Smooth muscle cell (in vitro differentiated cells): ENCODE measurements at regions not wholly inside any gene's neighbourhood (a gene's known extent, or its start where the extent isn't known, plus 50 kb on each side); places are given as distances from the start of the nearest gene placed in this dataset.

ENCODE experiments used
- DNase-seq: peaks from one replicate; lab custom pipeline; 2025; ENCODE audit not compliant: unreplicated experiment; lab: John Stamatoyannopoulos, UW
- H2AFZ ChIP-seq: fragments of 200-600 bp; sonication (generic); 2 replicates; pipeline ENCODE4 v1.6.0; 2016; ENCODE audit warnings: antibody characterized with exemption, low read depth, mild to moderate bottlenecking
- H3F3A ChIP-seq: fragments of 200-600 bp; sonication (generic); 2 replicates; pipeline ENCODE4 v1.6.0; 2017; ENCODE audit warnings: antibody characterized with exemption, low read depth
- H3K27ac ChIP-seq: fragments of 200-600 bp; sonication (generic); 2 replicates; pipeline ENCODE4 v1.5.1; 2016; ENCODE audit warnings: low read depth, mild to moderate bottlenecking
- H3K27me3 ChIP-seq: fragments of 200-600 bp; sonication (generic); 2 replicates; pipeline ENCODE4 v1.6.1; 2016; ENCODE audit warnings: low read depth, mild to moderate bottlenecking
- H3K36me3 ChIP-seq: fragments of 200-600 bp; sonication (generic); 2 replicates; pipeline ENCODE4 v1.5.1; 2016; ENCODE audit warnings: low read depth
- H3K4me1 ChIP-seq: fragments of 200-600 bp; sonication (generic); 2 replicates; pipeline ENCODE4 v1.5.1; 2016; ENCODE audit warnings: low read depth
- H3K4me2 ChIP-seq: fragments of 200-600 bp; sonication (generic); 2 replicates; pipeline ENCODE4 v1.6.0; 2016; ENCODE audit warnings: mild to moderate bottlenecking
- H3K4me3 ChIP-seq: fragments of 200-600 bp; sonication (generic); 2 replicates; pipeline ENCODE4 v1.5.1; 2016; ENCODE audit warnings: mild to moderate bottlenecking
- H3K79me2 ChIP-seq: fragments of 200-600 bp; sonication (generic); 2 replicates; pipeline ENCODE4 v1.6.0; 2016; ENCODE audit warnings: low read depth, mild to moderate bottlenecking
- H3K9ac ChIP-seq: fragments of 200-600 bp; sonication (generic); 2 replicates; pipeline ENCODE4 v1.6.0; 2016; ENCODE audit warnings: low read depth
- H3K9me3 ChIP-seq: fragments of 200-600 bp; sonication (generic); replicated peaks from 2 replicates; pipeline ENCODE4 v1.5.1; 2016; ENCODE audit warnings: low read depth
- H4K20me1 ChIP-seq: fragments of 200-600 bp; sonication (generic); 2 replicates; pipeline ENCODE4 v1.6.0; 2016; ENCODE audit warnings: low read depth
- CTCF ChIP-seq: fragments of 200-600 bp; sonication (generic); IDR thresholded peaks from 2 replicates; pipeline ENCODE4 v1.5.1; 2017; ENCODE audit warnings: borderline replicate concordance, mild to moderate bottlenecking, antibody characterized with exemption; ENCODE audit not compliant: insufficient read depth, poor library complexity, severe bottlenecking
- WGBS: methylation state at CpG from one replicate; pipeline ENCODE4 v1.1.7; 2016; ENCODE audit warnings: low lambda C conversion rate; 5-methylcytosine and 5-hydroxymethylcytosine counted together

- Histone ChIP-seq H3K36me3 (no peaks in the 10 kb centered on the region), H3K27ac (peak overlapping the region; percentile 69), H3K4me1 (peaks cover 24% of the 10 kb centered on the region), H3K4me2 (peak overlapping the region; percentile 34), H3F3A (peaks cover 5% of the 10 kb centered on the region), H2AFZ (no peak overlapping the region), H3K79me2 (no peaks in the 10 kb centered on the region), H3K9me3 (no peaks in the 10 kb centered on the region), H3K4me3 (no peak overlapping the region), H3K9ac (no peak overlapping the region), H4K20me1 (no peaks in the 10 kb centered on the region), H3K27me3 (no peaks in the 10 kb centered on the region)
- DNase-seq = no peak
- WGBS = 53% methylated on average over 2 of the region's 2 CpGs
- TF ChIP-seq CTCF = no peak
Observed at GRCh38 chr4:173937631-173938270, 345.7 kb downstream of the FBXO8 start.

GRCh38 chr4:173936861-173937260 is 346.6 kb downstream of the FBXO8 start:
- Histone ChIP-seq H3K4me3 (no peak overlapping the region), H4K20me1 (no peaks in the 10 kb centered on the region), H2AFZ (no peak overlapping the region), H3K79me2 (no peaks in the 10 kb centered on the region), H3K4me1 (peaks cover 24% of the 10 kb centered on the region), H3K36me3 (no peaks in the 10 kb centered on the region), H3K9me3 (no peaks in the 10 kb centered on the region), H3K27ac (peak overlapping the region; percentile 75), H3K4me2 (peak overlapping the region; percentile 17), H3F3A (peaks cover 5% of the 10 kb centered on the region), H3K27me3 (no peaks in the 10 kb centered on the region), H3K9ac (no peak overlapping the region)
- no peak for TF ChIP-seq CTCF
- 70% methylated on average over 1 of the region's 1 CpG for WGBS
- DNase-seq = no peak

- no peaks in the 10 kb centered on the region for H3K9me3 ChIP-seq
- no peak for DNase-seq
- peaks cover 5% of the 10 kb centered on the region for H3F3A ChIP-seq
- no peak for TF ChIP-seq CTCF
- no peaks in the 10 kb centered on the region for H3K27me3 ChIP-seq
- H2AFZ ChIP-seq = peak overlapping the region; percentile 83
- no peaks in the 10 kb centered on the region for H3K79me2 ChIP-seq
- no peaks in the 10 kb centered on the region for H3K36me3 ChIP-seq
- no peak overlapping the region for H3K4me3 ChIP-seq
- H3K4me2 ChIP-seq = peak overlapping the region; percentile 72
- peak overlapping the region; percentile 75 for H3K27ac ChIP-seq
- no peaks in the 10 kb centered on the region for H4K20me1 ChIP-seq
- H3K9ac ChIP-seq = peak overlapping the region; percentile 32
- WGBS = 31% methylated on average over 5 of the region's 5 CpGs
- H3K4me1 ChIP-seq = peaks cover 24% of the 10 kb centered on the region
Observed at GRCh38 chr4:173935622-173936405, 347.7 kb downstream of the FBXO8 start.
